HepG2 (cell line): ENCODE measurements at regions not wholly inside any gene's neighbourhood (a gene's known extent, or its start where the extent isn't known, plus 50 kb on each side); places are given as distances from the start of the nearest gene placed in this dataset.
A peak's percentile ranks its signal among the peaks of the same experiment; 100 is the strongest.

Source experiments
- ATAC-seq: fragments of 200-7000 bp; cut with Tn5 transposase; 3 replicates; pipeline ENCODE4 v1.9.1; 2020; ENCODE audit warnings: mild to moderate bottlenecking, moderate library complexity
- BruUV-seq: library from RNA; stranded (reverse); fragments of 400-500 nt; replicated peaks from 2 replicates; lab custom pipeline; 2021; lab: Mats Ljungman, UMichigan
- CTCF ChIA-PET: fragments of 300-600 bp; formaldehyde crosslinking; extraction: SDS; loops from one replicate; lab custom pipeline; 2021; ENCODE audit warnings: low total read pairs, inconsistent platforms, low intra/inter-chr PET ratio; lab: Yijun Ruan, JAX
- POLR2A ChIA-PET: fragments of 350-600 bp; sonication (Branson Sonifier 250); formaldehyde crosslinking; loops from one replicate; lab custom pipeline; 2020; ENCODE audit warnings: antibody characterized with exemption, inconsistent platforms; lab: Yijun Ruan, JAX
- DNase-seq: peaks from one replicate; pipeline ENCODE4 v3.0.0-alpha.2; 2015; ENCODE audit warnings: low spot score
- FAIRE-seq: peaks from 3 replicates; lab custom pipeline; 2011; peaks lifted over from hg19 to GRCh38; lab: Jason Lieb, UNC
- H2AFZ ChIP-seq: one replicate; pipeline ENCODE4 v1.6.1; 2011; ENCODE audit warnings: low read length, inconsistent platforms
- H3K27ac ChIP-seq: fragments of 300-600 bp; 3 replicates; pipeline ENCODE4 v1.8.0; 2011; ENCODE audit warnings: mixed run types, mild to moderate bottlenecking, mixed read lengths, low read length, inconsistent platforms; ENCODE audit not compliant: insufficient read depth; ENCODE audit errors: extremely low read length
- H3K27me3 ChIP-seq, 2 experiments: fragments of 200-600 bp in 1 of 2; 2 replicates in 1 of 2; 3 replicates in 1 of 2; pipeline versions ENCODE4 v1.6.0 to v1.8.0; 2011; ENCODE audit warnings: low read length in 2 of 2, mild to moderate bottlenecking in 2 of 2, moderate library complexity in 2 of 2, inconsistent platforms in 1 of 2; ENCODE audit not compliant: insufficient read depth in 2 of 2, control insufficient read depth in 1 of 2
- H3K36me3 ChIP-seq, 2 experiments: fragments of 200-600 bp in 1 of 2; replicated peaks in 1 of 2; 2 replicates in 1 of 2; 3 replicates in 1 of 2; pipeline versions ENCODE4 v1.5.1 to v1.8.0; 2011; ENCODE audit warnings: low read length in 2 of 2, inconsistent platforms in 1 of 2; ENCODE audit not compliant: insufficient read depth in 2 of 2, control insufficient read depth in 1 of 2
- H3K4me1 ChIP-seq: 2 replicates; pipeline ENCODE4 v1.5.1; 2012; ENCODE audit warnings: low read length, inconsistent platforms; ENCODE audit not compliant: insufficient read depth
- H3K4me2 ChIP-seq: 2 replicates; pipeline ENCODE4 v1.6.0; 2011; ENCODE audit warnings: low read depth, low read length, inconsistent platforms
- H3K4me3 ChIP-seq, 3 experiments: fragments of 200-600 bp in 1 of 3; sonication (generic), shearing (Covaris generic) in 1 of 3; replicated peaks in 1 of 3; 2 replicates each; pipeline ENCODE4 v1.5.1; 2011 to 2016; ENCODE audit warnings: low read length in 3 of 3, inconsistent platforms in 2 of 3, low read depth in 2 of 3, mild to moderate bottlenecking in 2 of 3, control low read depth in 1 of 3, mixed read lengths in 1 of 3; ENCODE audit not compliant: insufficient read depth in 1 of 3
- H3K79me2 ChIP-seq: one replicate; pipeline ENCODE4 v1.6.1; 2011; ENCODE audit warnings: low read length, inconsistent platforms; ENCODE audit not compliant: insufficient read depth
- H3K9ac ChIP-seq: 2 replicates; pipeline ENCODE4 v1.6.0; 2011; ENCODE audit warnings: mild to moderate bottlenecking, low read depth, low read length, inconsistent platforms; ENCODE audit not compliant: insufficient read depth
- H3K9me3 ChIP-seq: 2 replicates; pipeline ENCODE4 v1.5.1; 2012; ENCODE audit warnings: mild to moderate bottlenecking, low read length
- H4K20me1 ChIP-seq: 2 replicates; pipeline ENCODE4 v1.6.0; 2011; ENCODE audit warnings: inconsistent platforms, mild to moderate bottlenecking, low read length, moderate library complexity; ENCODE audit not compliant: insufficient read depth
- ARNTL ChIP-seq: sonication (generic); formaldehyde crosslinking; IDR thresholded peaks from 2 replicates; pipeline ENCODE4 v1.4.0; 2020; ENCODE audit warnings: mild to moderate bottlenecking, missing genetic modification reagents
- DNMT1 ChIP-seq: sonication (generic); formaldehyde crosslinking; IDR thresholded peaks from 2 replicates; pipeline ENCODE4 v1.5.1; 2020; ENCODE audit warnings: mild to moderate bottlenecking, missing genetic modification reagents
- EED ChIP-seq: sonication (generic); formaldehyde crosslinking; IDR thresholded peaks from 2 replicates; pipeline ENCODE4 v1.5.0; 2020; ENCODE audit warnings: mild to moderate bottlenecking, missing genetic modification reagents
- ELF1 ChIP-seq: sonication (generic); formaldehyde crosslinking; IDR thresholded peaks from 2 replicates; pipeline ENCODE4 v1.4.0; 2020; ENCODE audit warnings: missing genetic modification reagents
- MEF2D ChIP-seq: sonication (generic); formaldehyde crosslinking; IDR thresholded peaks from 2 replicates; pipeline ENCODE4 v1.5.1; 2020; ENCODE audit warnings: mild to moderate bottlenecking, missing genetic modification reagents
- NFKBIZ ChIP-seq: IDR thresholded peaks from 2 replicates; pipeline ENCODE4 v1.6.1; 2018; ENCODE audit warnings: missing genetic modification reagents, missing compliant biosample characterization
- NFRKB ChIP-seq: fragments of 450-650 bp; IDR thresholded peaks from 2 replicates; pipeline ENCODE4 v1.6.1; 2017
- NR3C1 ChIP-seq: sonication (generic); formaldehyde crosslinking; IDR thresholded peaks from 2 replicates; pipeline ENCODE4 v1.4.0; 2020; ENCODE audit warnings: missing genetic modification reagents
- SNAPC2 ChIP-seq: sonication (generic); formaldehyde crosslinking; IDR thresholded peaks from 2 replicates; pipeline ENCODE4 v1.8.1; 2022; ENCODE audit warnings: mild to moderate bottlenecking, missing genetic modification reagents
- SPEN ChIP-seq: sonication (generic); formaldehyde crosslinking; IDR thresholded peaks from 2 replicates; pipeline ENCODE4 v1.5.1; 2020; ENCODE audit warnings: low read depth, mild to moderate bottlenecking, missing genetic modification reagents
- ZKSCAN5 ChIP-seq: sonication (generic); formaldehyde crosslinking; IDR thresholded peaks from 2 replicates; pipeline ENCODE4 v1.5.1; 2020; ENCODE audit warnings: mild to moderate bottlenecking, missing genetic modification reagents
- ZNF10 ChIP-seq: sonication (generic); formaldehyde crosslinking; IDR thresholded peaks from 2 replicates; pipeline ENCODE4 v1.4.0; 2020; ENCODE audit warnings: mild to moderate bottlenecking, low read depth, missing genetic modification reagents, borderline replicate concordance
- ZNF552 ChIP-seq: sonication (generic); formaldehyde crosslinking; IDR thresholded peaks from 2 replicates; pipeline ENCODE4 v1.9.0; 2022; ENCODE audit warnings: missing genetic modification reagents, mild to moderate bottlenecking, borderline replicate concordance
- ZSCAN22 ChIP-seq: sonication (generic); formaldehyde crosslinking; IDR thresholded peaks from 2 replicates; pipeline ENCODE4 v1.4.0; 2020; ENCODE audit warnings: mild to moderate bottlenecking, missing genetic modification reagents
- WGBS: methylation state at CpG from one replicate; pipeline ENCODE4 v1.1.6; 2017; ENCODE audit warnings: low lambda C conversion rate; 5-methylcytosine and 5-hydroxymethylcytosine counted together
- in situ Hi-C: cut with HindIII; loops from 2 replicates; pipeline ENCODE4 v1.10.0; 2017; ENCODE audit warnings: low pct_unique_long_range_greater_than_20kb; ENCODE audit not compliant: extremely low pct_ligation_motif_present
- intact Hi-C: fragments of 100-400 bp; cut with micrococcal nuclease; formaldehyde crosslinking; loops from one replicate; pipeline ENCODE4 v1.10.0; 2022; ENCODE audit not compliant: unreplicated experiment
- TF ChIP-seq, protein P1 (sequence below): sonication (generic); formaldehyde crosslinking; IDR thresholded peaks from 2 replicates; pipeline ENCODE4 v1.8.0; 2022; ENCODE audit warnings: missing genetic modification reagents, mild to moderate bottlenecking, inconsistent platforms, borderline replicate concordance
- TF ChIP-seq, protein P2 (sequence below): sonication (generic); formaldehyde crosslinking; IDR thresholded peaks from 2 replicates; pipeline ENCODE4 v1.5.0; 2020; ENCODE audit warnings: mild to moderate bottlenecking, low read depth, missing genetic modification reagents, borderline replicate concordance
- TF ChIP-seq, protein P3 (sequence below): sonication (generic); formaldehyde crosslinking; IDR thresholded peaks from 2 replicates; pipeline ENCODE4 v1.4.0; 2020; ENCODE audit warnings: mild to moderate bottlenecking, missing genetic modification reagents
- TF ChIP-seq, protein P4 (sequence below): sonication (generic); formaldehyde crosslinking; IDR thresholded peaks from 2 replicates; pipeline ENCODE4 v1.4.0; 2020; ENCODE audit warnings: missing genetic modification reagents

DNA sequence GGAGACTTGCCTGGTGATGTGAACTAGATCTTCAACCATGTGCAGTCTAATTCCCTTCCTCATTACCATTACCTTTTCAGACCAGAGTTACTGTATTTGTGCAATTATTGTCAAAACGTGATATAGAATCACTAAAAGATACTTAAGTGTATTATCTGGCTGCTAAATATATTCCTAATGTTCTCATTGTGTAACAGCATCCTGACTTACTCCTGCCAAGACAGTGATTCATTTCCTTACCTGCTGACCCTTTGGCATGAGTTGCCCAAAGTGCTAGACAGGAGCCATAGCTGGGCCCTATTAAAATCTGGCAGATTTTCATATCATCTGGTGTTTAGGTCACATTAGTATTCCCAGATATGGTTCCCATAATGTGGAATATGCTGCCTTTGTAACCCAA lies 598.3 kb upstream of the CAMK1G start (continued):
- TF ChIP-seq ZSCAN22 (CRISPR knock-in tag) (no peak), ELF1 (CRISPR knock-in tag) (no peak), ARNTL (CRISPR knock-in tag) (no peak), NR3C1 (no peak), NFRKB (no peak), SNAPC2 (no peak), ZNF552 (no peak), MEF2D (CRISPR knock-in tag) (no peak), ZKSCAN5 (no peak)
- TF ChIP-seq, protein P1, sequence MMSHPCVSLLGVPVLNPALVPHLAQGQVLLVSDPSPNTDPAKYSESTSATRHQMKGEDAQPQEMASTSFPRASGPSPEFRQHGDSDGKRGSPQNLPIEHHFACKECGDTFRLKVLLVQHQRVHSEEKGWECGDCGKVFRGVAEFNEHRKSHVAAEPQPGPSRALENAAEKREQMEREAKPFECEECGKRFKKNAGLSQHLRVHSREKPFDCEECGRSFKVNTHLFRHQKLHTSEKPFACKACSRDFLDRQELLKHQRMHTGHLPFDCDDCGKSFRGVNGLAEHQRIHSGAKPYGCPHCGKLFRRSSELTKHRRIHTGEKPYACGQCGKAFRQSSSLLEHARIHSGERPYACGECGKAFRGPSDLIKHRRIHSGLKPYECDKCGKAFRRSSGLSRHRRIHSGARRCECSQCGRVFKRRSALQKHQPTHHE: no peak
- TF ChIP-seq, protein P2, sequence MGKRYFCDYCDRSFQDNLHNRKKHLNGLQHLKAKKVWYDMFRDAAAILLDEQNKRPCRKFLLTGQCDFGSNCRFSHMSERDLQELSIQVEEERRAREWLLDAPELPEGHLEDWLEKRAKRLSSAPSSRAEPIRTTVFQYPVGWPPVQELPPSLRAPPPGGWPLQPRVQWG: no peak
- TF ChIP-seq, all 625 proteins: peak for 0

DNA sequence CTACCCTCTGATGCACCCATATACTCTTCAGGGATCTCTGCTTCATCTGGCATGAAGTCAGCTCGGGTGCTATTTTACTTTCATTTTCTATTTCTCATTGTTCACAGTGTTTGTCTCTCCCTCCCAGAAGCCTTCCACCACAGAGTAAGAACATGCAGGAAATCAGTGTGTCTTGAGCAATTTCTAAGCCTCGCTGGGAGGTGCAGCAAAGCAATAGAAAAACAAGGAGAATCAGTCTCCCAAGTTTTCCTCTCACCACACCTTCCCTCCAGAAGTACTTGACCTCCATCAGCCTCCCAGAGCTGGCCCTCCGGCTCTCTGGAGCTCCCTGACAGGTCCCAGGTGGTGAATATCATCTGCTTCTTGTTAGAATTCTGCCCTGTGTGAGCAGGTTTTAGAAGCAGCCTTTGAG lies 594.7 kb upstream of the CAMK1G start:
- peaks cover 15% of the 10 kb centered on the region for H3K9me3 ChIP-seq
- H3K4me3 ChIP-seq: peak overlapping the region in 2 of 3 experiments; percentile 41 to 46; a peak in 3 of 6 replicates
- no peaks in the 10 kb centered on the region for H4K20me1 ChIP-seq
- peak overlapping the region; percentile 67 for H3K4me2 ChIP-seq
- no peaks in the 10 kb centered on the region for H3K27me3 ChIP-seq
- FAIRE-seq: no peak
- H3K9ac ChIP-seq: no peak overlapping the region; the same call in 1 of the 2 replicates
- intact Hi-C loops (no loop called here), in situ Hi-C loops (no loop called here)
- no TSS peak for BruUV-seq
- ChIA-PET CTCF (no interaction called here), POLR2A (no interaction called here)
- ATAC-seq: peak; percentile 69
- WGBS: 4% methylated on average over 3 of the region's 3 CpGs
- H3K79me2 ChIP-seq: no peaks in the 10 kb centered on the region
- DNase-seq: no peak
- H3K4me1 ChIP-seq: no peaks in the 10 kb centered on the region
- H2AFZ ChIP-seq: peak overlapping the region; percentile 83
- H3K36me3 ChIP-seq: no peaks in the 10 kb centered on the region
- no peak overlapping the region for H3K27ac ChIP-seq
- TF ChIP-seq DNMT1 (CRISPR knock-in tag) (no peak), NFKBIZ (CRISPR knock-in tag) (no peak), ZNF10 (CRISPR knock-in tag) (no peak), EED (no peak), SPEN (no peak)
- TF ChIP-seq, protein P3, sequence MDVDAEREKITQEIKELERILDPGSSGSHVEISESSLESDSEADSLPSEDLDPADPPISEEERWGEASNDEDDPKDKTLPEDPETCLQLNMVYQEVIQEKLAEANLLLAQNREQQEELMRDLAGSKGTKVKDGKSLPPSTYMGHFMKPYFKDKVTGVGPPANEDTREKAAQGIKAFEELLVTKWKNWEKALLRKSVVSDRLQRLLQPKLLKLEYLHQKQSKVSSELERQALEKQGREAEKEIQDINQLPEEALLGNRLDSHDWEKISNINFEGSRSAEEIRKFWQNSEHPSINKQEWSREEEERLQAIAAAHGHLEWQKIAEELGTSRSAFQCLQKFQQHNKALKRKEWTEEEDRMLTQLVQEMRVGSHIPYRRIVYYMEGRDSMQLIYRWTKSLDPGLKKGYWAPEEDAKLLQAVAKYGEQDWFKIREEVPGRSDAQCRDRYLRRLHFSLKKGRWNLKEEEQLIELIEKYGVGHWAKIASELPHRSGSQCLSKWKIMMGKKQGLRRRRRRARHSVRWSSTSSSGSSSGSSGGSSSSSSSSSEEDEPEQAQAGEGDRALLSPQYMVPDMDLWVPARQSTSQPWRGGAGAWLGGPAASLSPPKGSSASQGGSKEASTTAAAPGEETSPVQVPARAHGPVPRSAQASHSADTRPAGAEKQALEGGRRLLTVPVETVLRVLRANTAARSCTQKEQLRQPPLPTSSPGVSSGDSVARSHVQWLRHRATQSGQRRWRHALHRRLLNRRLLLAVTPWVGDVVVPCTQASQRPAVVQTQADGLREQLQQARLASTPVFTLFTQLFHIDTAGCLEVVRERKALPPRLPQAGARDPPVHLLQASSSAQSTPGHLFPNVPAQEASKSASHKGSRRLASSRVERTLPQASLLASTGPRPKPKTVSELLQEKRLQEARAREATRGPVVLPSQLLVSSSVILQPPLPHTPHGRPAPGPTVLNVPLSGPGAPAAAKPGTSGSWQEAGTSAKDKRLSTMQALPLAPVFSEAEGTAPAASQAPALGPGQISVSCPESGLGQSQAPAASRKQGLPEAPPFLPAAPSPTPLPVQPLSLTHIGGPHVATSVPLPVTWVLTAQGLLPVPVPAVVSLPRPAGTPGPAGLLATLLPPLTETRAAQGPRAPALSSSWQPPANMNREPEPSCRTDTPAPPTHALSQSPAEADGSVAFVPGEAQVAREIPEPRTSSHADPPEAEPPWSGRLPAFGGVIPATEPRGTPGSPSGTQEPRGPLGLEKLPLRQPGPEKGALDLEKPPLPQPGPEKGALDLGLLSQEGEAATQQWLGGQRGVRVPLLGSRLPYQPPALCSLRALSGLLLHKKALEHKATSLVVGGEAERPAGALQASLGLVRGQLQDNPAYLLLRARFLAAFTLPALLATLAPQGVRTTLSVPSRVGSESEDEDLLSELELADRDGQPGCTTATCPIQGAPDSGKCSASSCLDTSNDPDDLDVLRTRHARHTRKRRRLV: no peak
- TF ChIP-seq, protein P4, sequence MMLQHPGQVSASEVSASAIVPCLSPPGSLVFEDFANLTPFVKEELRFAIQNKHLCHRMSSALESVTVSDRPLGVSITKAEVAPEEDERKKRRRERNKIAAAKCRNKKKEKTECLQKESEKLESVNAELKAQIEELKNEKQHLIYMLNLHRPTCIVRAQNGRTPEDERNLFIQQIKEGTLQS (CRISPR knock-in tag): no peak
